Aorta (tissue), 5 donors: ENCODE measurements at regions not wholly inside any gene's neighbourhood (a gene's known extent, or its start where the extent isn't known, plus 50 kb on each side); places are given as distances from the start of the nearest gene placed in this dataset.
"Not testable (repeated sequence)": the region's sequence is repeated elsewhere in the genome, so short reads cannot be mapped to it uniquely, and the experiment has no call there.

Experiments
- ATAC-seq: fragments of 200-7000 bp; cut with Tn5 transposase; one replicate; pipeline ENCODE4 v1.9.1; 2022; ENCODE audit warnings: moderate library complexity; ENCODE audit not compliant: low FRiP score
- DNase-seq, 2 donors: peaks; one replicate each; pipeline ENCODE4 v3.0.0-alpha.2; 2020
- H3K27ac ChIP-seq, 2 donors: one replicate each; pipeline ENCODE4 v1.5.1; 2013; ENCODE audit warnings: low read length in 2 of 2, mild to moderate bottlenecking in 2 of 2, moderate library complexity in 2 of 2, control low read depth in 1 of 2, inconsistent platforms in 1 of 2, low read depth in 1 of 2
- H3K27me3 ChIP-seq, 2 donors: one replicate each; pipeline ENCODE4 v1.6.1; 2013; ENCODE audit warnings: control low read depth in 1 of 2, low read length in 1 of 2, mild to moderate bottlenecking in 1 of 2, moderate library complexity in 1 of 2; ENCODE audit not compliant: insufficient read depth in 2 of 2, control insufficient read depth in 1 of 2
- H3K36me3 ChIP-seq, 2 donors: one replicate each; pipeline ENCODE4 v1.6.1; 2013; ENCODE audit warnings: control low read depth in 1 of 2, low read length in 1 of 2, mild to moderate bottlenecking in 1 of 2; ENCODE audit not compliant: insufficient read depth in 2 of 2, control insufficient read depth in 1 of 2
- H3K4me1 ChIP-seq, 2 donors: one replicate each; pipeline ENCODE4 v1.6.1; 2013; ENCODE audit warnings: low read length in 2 of 2, control low read depth in 1 of 2, mild to moderate bottlenecking in 1 of 2, moderate library complexity in 1 of 2; ENCODE audit not compliant: insufficient read depth in 2 of 2, control insufficient read depth in 1 of 2
- H3K4me3 ChIP-seq, 2 donors: one replicate each; pipeline ENCODE4 v1.5.1; 2013; ENCODE audit warnings: low read length in 2 of 2, control low read depth in 1 of 2, mild to moderate bottlenecking in 1 of 2
- H3K9me3 ChIP-seq: one replicate; pipeline ENCODE4 v1.6.1; 2013; ENCODE audit warnings: mild to moderate bottlenecking, low read length; ENCODE audit not compliant: control insufficient read depth
- WGBS, 2 donors: extraction: QIAGEN DNeasy Blood & Tissue Kit; methylation state at CpG; one replicate each; pipeline ENCODE4 v1.1.7; 2013; 5-methylcytosine and 5-hydroxymethylcytosine counted together
- intact Hi-C, 2 donors: fragments of 100-400 bp; cut with DNase I; formaldehyde crosslinking; loops; one replicate each; pipeline versions ENCODE4 v1.14.2 to v1.15.0; 2022
- donor health status: healthy with polysubstance abuse.
- donor health status: Bipolar disorder and iron deficiency.
- donor health status: DM: no; HTN: no; CAD: no.
- donor health status: DM: no; HTN: no; CAD: no.
- donor health status: DM: yes; HTN: yes; CAD: no.

GRCh38 chr7:159209429-159209828 is 64.8 kb upstream of the VIPR2 start:
- 71 to 75% methylated on average over 3 of the region's 3 CpGs for WGBS, 2 donors
- ATAC-seq, result no peak
- no peak for DNase-seq
- intact Hi-C loops, result no loop called here
- no peaks in the 10 kb centered on the region for H3K27me3 ChIP-seq
- H3K4me3 ChIP-seq, result no peak overlapping the region
- no peak overlapping the region for H3K27ac ChIP-seq
- no peaks in the 10 kb centered on the region for H3K9me3 ChIP-seq
- no peaks in the 10 kb centered on the region for H3K4me1 ChIP-seq
- no peaks in the 10 kb centered on the region for H3K36me3 ChIP-seq

GRCh38 chr7:159207951-159208350 is 63.3 kb upstream of the VIPR2 start:
- Histone ChIP-seq H3K4me1 (no peaks in the 10 kb centered on the region), H3K4me3 (no peak overlapping the region), H3K27ac (no peak overlapping the region), H3K36me3 (no peaks in the 10 kb centered on the region), H3K27me3 (no peaks in the 10 kb centered on the region), H3K9me3 (no peaks in the 10 kb centered on the region)
- no peak for ATAC-seq
- intact Hi-C loops, result no loop called here
- no peak for DNase-seq
- WGBS, 2 donors, result 90 to 93% methylated on average over 2 of the region's 2 CpGs

GRCh38 chr7:159207393-159207792 is 62.7 kb upstream of the VIPR2 start:
- WGBS, 2 donors, result 66% methylated on average over 5 of the region's 5 CpGs
- no peak for DNase-seq

GRCh38 chr7:159205833-159206232 is 61.2 kb upstream of the VIPR2 start:
- Histone ChIP-seq H3K9me3 (no peaks in the 10 kb centered on the region), H3K27ac (no peak overlapping the region), H3K4me3 (no peak overlapping the region), H3K4me1 (no peaks in the 10 kb centered on the region), H3K36me3 (no peaks in the 10 kb centered on the region), H3K27me3 (no peaks in the 10 kb centered on the region)
- WGBS, 2 donors, result 88% methylated on average over 5 of the region's 5 CpGs
- DNase-seq (no peak), ATAC-seq (no peak)
- intact Hi-C loops, result no loop called here

More at GRCh38 chr7:159207393-159207792, 62.7 kb upstream of the VIPR2 start:
- no peak for ATAC-seq
- no peaks in the 10 kb centered on the region for H3K9me3 ChIP-seq
- intact Hi-C loops, result no loop called here
- no peaks in the 10 kb centered on the region for H3K27me3 ChIP-seq
- H3K27ac ChIP-seq, result no peak overlapping the region
- H3K4me1 ChIP-seq, result no peaks in the 10 kb centered on the region
- H3K36me3 ChIP-seq, result no peaks in the 10 kb centered on the region
- no peak overlapping the region for H3K4me3 ChIP-seq

- 95 to 96% methylated on average over 10 of the region's 10 CpGs for WGBS, 2 donors
- Histone ChIP-seq H3K4me1 (no peaks in the 10 kb centered on the region), H3K27ac (no peak overlapping the region), H3K4me3 (no peak overlapping the region), H3K27me3 (no peaks in the 10 kb centered on the region), H3K36me3 (no peaks in the 10 kb centered on the region), H3K9me3 (no peaks in the 10 kb centered on the region)
- ATAC-seq, result no peak
- intact Hi-C loops, result no loop called here
- DNase-seq, result no peak
These were observed 60.0 kb upstream of the VIPR2 start for GRCh38 chr7:159204664-159205063.

GRCh38 chr7:159203253-159203652 is 58.6 kb upstream of the VIPR2 start:
- H3K4me3 ChIP-seq, H3K9me3 ChIP-seq, H3K36me3 ChIP-seq, H3K27me3 ChIP-seq, H3K27ac ChIP-seq, intact Hi-C loops, DNase-seq, H3K4me1 ChIP-seq, ATAC-seq: not testable (repeated sequence)
- WGBS, 2 donors, result 89 to 95% methylated on average over 8 to 9 of the region's 9 CpGs

GRCh38 chr7:159201722-159202330 is 57.2 kb upstream of the VIPR2 start:
- H3K27me3 ChIP-seq, result no peaks in the 10 kb centered on the region
- ATAC-seq (no peak), DNase-seq (no peak)
- H3K4me3 ChIP-seq, result no peak overlapping the region
- no peaks in the 10 kb centered on the region for H3K36me3 ChIP-seq
- WGBS, 2 donors, result 93 to 94% methylated on average over 16 of the region's 16 CpGs
- intact Hi-C loops, result no loop called here
- H3K27ac ChIP-seq, result no peak overlapping the region
- no peaks in the 10 kb centered on the region for H3K4me1 ChIP-seq
- no peaks in the 10 kb centered on the region for H3K9me3 ChIP-seq

GRCh38 chr7:159200421-159200820 is 55.8 kb upstream of the VIPR2 start:
- no peak overlapping the region for H3K4me3 ChIP-seq
- intact Hi-C loops, result no loop called here
- DNase-seq (no peak), ATAC-seq (no peak)
- no peaks in the 10 kb centered on the region for H3K27me3 ChIP-seq
- no peaks in the 10 kb centered on the region for H3K36me3 ChIP-seq
- WGBS, 2 donors, result 81 to 84% methylated on average over 14 of the region's 14 CpGs
- H3K4me1 ChIP-seq, result no peaks in the 10 kb centered on the region
- H3K9me3 ChIP-seq, result no peaks in the 10 kb centered on the region
- H3K27ac ChIP-seq, result no peak overlapping the region

GRCh38 chr7:159198016-159198724 is 53.5 kb upstream of the VIPR2 start:
- no peaks in the 10 kb centered on the region for H3K4me1 ChIP-seq
- intact Hi-C loops, result no loop called here
- no peak overlapping the region for H3K27ac ChIP-seq
- no peaks in the 10 kb centered on the region for H3K27me3 ChIP-seq
- no peak for ATAC-seq
- H3K36me3 ChIP-seq, result no peaks in the 10 kb centered on the region
- WGBS, 2 donors, result 92% methylated on average over 15 of the region's 15 CpGs
- H3K4me3 ChIP-seq, result no peak overlapping the region
- no peak for DNase-seq
- H3K9me3 ChIP-seq, result no peaks in the 10 kb centered on the region
